C4-2B (cell line): ENCODE measurements at regions not wholly inside any gene's neighbourhood (a gene's known extent, or its start where the extent isn't known, plus 50 kb on each side); places are given as distances from the start of the nearest gene placed in this dataset.

Experiments
- H3K27ac ChIP-seq: fragments of 450-650 bp; 2 replicates; pipeline ENCODE4 v1.5.1; 2017
- ZFX ChIP-seq: fragments of 450-650 bp; IDR thresholded peaks from 2 replicates; pipeline ENCODE4 v1.6.1; 2017
- TF ChIP-seq, protein P1 (sequence below): fragments of 450-650 bp; conservative IDR thresholded peaks from 2 replicates; pipeline ENCODE4 v1.5.1; 2017; ENCODE audit warnings: mild to moderate bottlenecking

DNA sequence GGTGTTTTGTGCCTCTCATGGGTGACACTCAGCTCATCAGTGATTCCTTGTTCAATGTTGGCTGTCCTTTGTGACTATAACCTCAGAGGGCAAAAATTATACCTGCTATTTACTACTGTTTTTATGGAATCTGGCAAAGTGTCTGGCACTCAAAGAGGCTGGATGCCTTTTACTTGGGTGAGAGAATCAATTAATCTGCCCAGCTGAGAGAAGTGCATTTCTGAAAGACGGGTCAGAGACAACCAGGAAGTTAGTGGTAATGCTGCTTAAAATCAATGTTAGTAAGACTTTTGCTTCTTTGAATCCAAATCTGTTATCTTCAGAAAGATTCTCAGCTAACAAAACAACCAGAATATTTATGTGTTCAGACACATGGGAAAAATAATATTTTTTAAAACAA, 436.2 kb upstream of the SUCLG2 start:
- H3K27ac ChIP-seq: no peak overlapping the region
- TF ChIP-seq ZFX: no peak
- TF ChIP-seq, protein P1, sequence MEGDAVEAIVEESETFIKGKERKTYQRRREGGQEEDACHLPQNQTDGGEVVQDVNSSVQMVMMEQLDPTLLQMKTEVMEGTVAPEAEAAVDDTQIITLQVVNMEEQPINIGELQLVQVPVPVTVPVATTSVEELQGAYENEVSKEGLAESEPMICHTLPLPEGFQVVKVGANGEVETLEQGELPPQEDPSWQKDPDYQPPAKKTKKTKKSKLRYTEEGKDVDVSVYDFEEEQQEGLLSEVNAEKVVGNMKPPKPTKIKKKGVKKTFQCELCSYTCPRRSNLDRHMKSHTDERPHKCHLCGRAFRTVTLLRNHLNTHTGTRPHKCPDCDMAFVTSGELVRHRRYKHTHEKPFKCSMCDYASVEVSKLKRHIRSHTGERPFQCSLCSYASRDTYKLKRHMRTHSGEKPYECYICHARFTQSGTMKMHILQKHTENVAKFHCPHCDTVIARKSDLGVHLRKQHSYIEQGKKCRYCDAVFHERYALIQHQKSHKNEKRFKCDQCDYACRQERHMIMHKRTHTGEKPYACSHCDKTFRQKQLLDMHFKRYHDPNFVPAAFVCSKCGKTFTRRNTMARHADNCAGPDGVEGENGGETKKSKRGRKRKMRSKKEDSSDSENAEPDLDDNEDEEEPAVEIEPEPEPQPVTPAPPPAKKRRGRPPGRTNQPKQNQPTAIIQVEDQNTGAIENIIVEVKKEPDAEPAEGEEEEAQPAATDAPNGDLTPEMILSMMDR: no peak

DNA sequence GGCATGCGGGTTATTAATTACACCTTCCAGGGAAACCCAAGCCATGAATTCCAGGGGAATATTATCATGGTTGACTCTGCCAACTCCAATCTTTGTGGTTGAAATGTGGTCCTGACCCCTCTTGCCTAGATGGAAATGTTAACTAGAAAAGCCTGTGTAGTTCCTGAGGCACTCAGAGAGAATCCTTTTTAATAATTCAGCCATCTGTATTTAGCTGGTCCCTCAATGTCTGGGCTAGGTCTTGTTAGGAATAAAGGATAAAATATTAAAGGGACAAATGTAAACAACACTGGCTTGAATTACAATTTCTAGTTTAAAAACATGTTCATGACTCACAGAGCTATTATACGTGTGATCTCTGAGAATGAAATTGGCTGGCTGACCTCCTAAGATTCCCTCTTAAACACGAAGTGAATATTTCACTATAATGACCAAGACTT, 435.2 kb upstream of the SUCLG2 start:
- no peak for TF ChIP-seq ZFX
- TF ChIP-seq, protein P1: no peak
- no peak overlapping the region for H3K27ac ChIP-seq

GRCh38 chr3:68088636-68089035, 434.2 kb upstream of the SUCLG2 start:
- H3K27ac ChIP-seq: no peak overlapping the region
- TF ChIP-seq, protein P1: no peak
- no peak for TF ChIP-seq ZFX

GRCh38 chr3:68088216-68088615, 433.8 kb upstream of the SUCLG2 start:
- TF ChIP-seq, protein P1: no peak
- no peak for TF ChIP-seq ZFX
- H3K27ac ChIP-seq: no peak overlapping the region

DNA sequence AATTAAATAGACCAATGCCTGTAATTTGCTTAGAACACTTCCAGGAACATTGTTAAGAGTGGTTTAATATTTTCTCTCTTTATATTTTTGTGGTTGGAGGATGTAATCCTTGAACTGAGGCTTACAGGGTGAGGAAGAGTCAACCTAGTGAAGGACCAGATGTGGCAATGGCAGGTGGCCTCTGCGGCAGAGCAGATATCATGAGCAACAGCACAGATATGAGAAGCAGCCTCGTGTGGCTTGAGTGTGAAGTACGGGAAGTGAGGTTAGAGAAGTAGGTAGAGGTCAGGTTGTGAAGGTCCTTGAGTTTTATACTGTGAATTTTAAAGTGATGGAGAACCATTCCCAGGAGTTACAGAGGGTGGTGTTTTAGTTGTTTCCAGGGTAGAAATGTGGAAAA, 417.6 kb upstream of the SUCLG2 start:
- H3K27ac ChIP-seq: no peak overlapping the region
- TF ChIP-seq, protein P1: no peak
- TF ChIP-seq ZFX: no peak

DNA sequence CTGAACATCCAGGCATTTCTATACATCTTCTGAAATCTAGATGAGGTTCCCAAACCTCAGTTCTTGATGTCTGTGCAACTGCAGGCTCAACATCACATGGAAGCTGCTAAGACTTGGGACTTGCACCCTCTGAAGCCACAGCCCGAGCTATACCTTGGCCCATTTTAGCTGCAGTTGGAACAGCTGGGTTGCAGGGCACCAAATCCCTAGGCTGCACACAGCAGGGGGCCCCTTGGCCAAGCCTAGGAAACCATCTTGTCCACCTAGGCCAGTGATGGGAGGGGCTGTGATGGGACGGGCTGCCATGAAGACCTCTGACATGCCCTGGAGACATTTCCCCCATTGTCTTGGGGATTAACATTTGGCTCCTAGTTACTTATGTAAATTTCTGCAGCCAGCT, 415.8 kb upstream of the SUCLG2 start:
- TF ChIP-seq ZFX: no peak
- TF ChIP-seq, protein P1: no peak

GRCh38 chr3:68067314-68067713, 412.9 kb upstream of the SUCLG2 start:
- TF ChIP-seq, protein P1: no peak
- TF ChIP-seq ZFX: no peak
- H3K27ac ChIP-seq: no peak overlapping the region

More for the DNA sequence above, 415.8 kb upstream of the SUCLG2 start:
- H3K27ac ChIP-seq: no peak overlapping the region
